ENCODE measurements at regions not wholly inside any gene's neighbourhood (a gene's known extent, or its start where the extent isn't known, plus 50 kb on each side); places are given as distances from the start of the nearest gene placed in this dataset.

- Histone ChIP-seq H3K27ac (no peak overlapping the region), H3K4me3 (no peak overlapping the region)
Measured at GRCh38 chr2:117127680-117128079, 686.8 kb upstream of the DDX18 start.

GRCh38 chr2:117128461-117128860 is 686.0 kb upstream of the DDX18 start:
- H3K27ac ChIP-seq = no peak overlapping the region
- H3K4me3 ChIP-seq = no peak overlapping the region

GRCh38 chr2:117137371-117137770 is 677.1 kb upstream of the DDX18 start:
- Histone ChIP-seq H3K4me3 (no peak overlapping the region), H3K27ac (no peak overlapping the region)

- Histone ChIP-seq H3K4me3 (no peak overlapping the region), H3K27ac (no peak overlapping the region)
Measured at GRCh38 chr2:117169036-117169765, 645.3 kb upstream of the DDX18 start.

- no peak overlapping the region for H3K27ac ChIP-seq
Measured at GRCh38 chr2:117170897-117171296, 643.6 kb upstream of the DDX18 start.

GRCh38 chr2:117179405-117179804 is 635.1 kb upstream of the DDX18 start:
- no peak overlapping the region for H3K27ac ChIP-seq
- no peak overlapping the region for H3K4me3 ChIP-seq

More at GRCh38 chr2:117170897-117171296, 643.6 kb upstream of the DDX18 start:
- no peak overlapping the region for H3K4me3 ChIP-seq

- Histone ChIP-seq H3K4me3 (no peak overlapping the region), H3K27ac (no peak overlapping the region)
Measured at GRCh38 chr2:117190856-117191559, 623.5 kb upstream of the DDX18 start.

GRCh38 chr2:117195381-117195780 is 619.1 kb upstream of the DDX18 start:
- H3K27ac ChIP-seq = no peak overlapping the region
- H3K4me3 ChIP-seq = no peak overlapping the region

GRCh38 chr2:117199511-117199910 is 615.0 kb upstream of the DDX18 start:
- Histone ChIP-seq H3K27ac (no peak overlapping the region), H3K4me3 (no peak overlapping the region)

GRCh38 chr2:117212562-117212961 is 601.9 kb upstream of the DDX18 start:
- H3K27ac ChIP-seq = no peak overlapping the region
- no peak overlapping the region for H3K4me3 ChIP-seq

GRCh38 chr2:117217145-117217544 is 597.3 kb upstream of the DDX18 start:
- Histone ChIP-seq H3K27ac (no peak overlapping the region), H3K4me3 (no peak overlapping the region)

- Histone ChIP-seq H3K27ac (no peak overlapping the region), H3K4me3 (no peak overlapping the region)
Measured at GRCh38 chr2:117222809-117223208, 591.7 kb upstream of the DDX18 start.

- H3K4me3 ChIP-seq = no peak overlapping the region
Measured at GRCh38 chr2:117232305-117232704, 582.2 kb upstream of the DDX18 start.

GRCh38 chr2:117257362-117257761 is 557.1 kb upstream of the DDX18 start:
- H3K4me3 ChIP-seq = no peak overlapping the region

More at GRCh38 chr2:117232305-117232704, 582.2 kb upstream of the DDX18 start:
- H3K27ac ChIP-seq = no peak overlapping the region

GRCh38 chr2:117269574-117269973 is 544.9 kb upstream of the DDX18 start:
- no peak overlapping the region for H3K27ac ChIP-seq
- no peak overlapping the region for H3K4me3 ChIP-seq

More at GRCh38 chr2:117257362-117257761, 557.1 kb upstream of the DDX18 start:
- no peak overlapping the region for H3K27ac ChIP-seq

- Histone ChIP-seq H3K4me3 (no peak overlapping the region), H3K27ac (no peak overlapping the region)
Measured at GRCh38 chr2:117271631-117272030, 542.9 kb upstream of the DDX18 start.

GRCh38 chr2:117273009-117273671 is 541.4 kb upstream of the DDX18 start:
- Histone ChIP-seq H3K4me3 (no peak overlapping the region), H3K27ac (no peak overlapping the region)

- H3K27ac ChIP-seq = no peak overlapping the region
- no peak overlapping the region for H3K4me3 ChIP-seq
Measured at GRCh38 chr2:117293012-117293411, 521.5 kb upstream of the DDX18 start.

- Histone ChIP-seq H3K27ac (no peak overlapping the region), H3K4me3 (no peak overlapping the region)
Measured at GRCh38 chr2:117299451-117299850, 515.0 kb upstream of the DDX18 start.

GRCh38 chr2:117308861-117309770 is 505.4 kb upstream of the DDX18 start:
- Histone ChIP-seq H3K27ac (no peak overlapping the region), H3K4me3 (no peak overlapping the region)

Measured in skin epidermis (tissue), 12 donors.